ENCODE measurements at regions not wholly inside any gene's neighbourhood (a gene's known extent, or its start where the extent isn't known, plus 50 kb on each side); places are given as distances from the start of the nearest gene placed in this dataset.

- H3K4me3 Mint-ChIP-seq, result no peak overlapping the region
- no peak overlapping the region for H3K27ac Mint-ChIP-seq
- no peaks in the 10 kb centered on the region for H3K4me1 Mint-ChIP-seq
- no peak for ATAC-seq (replicated peaks)
- H3K36me3 Mint-ChIP-seq (ENCODE audit: low read depth), result no peaks in the 10 kb centered on the region
- no peaks in the 10 kb centered on the region for H3K27me3 Mint-ChIP-seq
- H3K9me3 Mint-ChIP-seq, result peaks cover 31% of the 10 kb centered on the region
Measured at GRCh38 chr18:28712796-28713425, 536.0 kb upstream of the CDH2 start.

- Mint-ChIP-seq H3K9me3 (peaks cover 26% of the 10 kb centered on the region), H3K4me3 (no peak overlapping the region), H3K36me3 (ENCODE audit: low read depth) (no peaks in the 10 kb centered on the region), H3K4me1 (no peaks in the 10 kb centered on the region), H3K27me3 (no peaks in the 10 kb centered on the region), H3K27ac (no peak overlapping the region)
- no peak for ATAC-seq (replicated peaks)
Measured at GRCh38 chr18:28712172-28712571, 535.2 kb upstream of the CDH2 start.

- no peak for ATAC-seq (replicated peaks)
- Mint-ChIP-seq H3K4me3 (no peak overlapping the region), H3K27ac (no peak overlapping the region), H3K9me3 (peaks cover 21% of the 10 kb centered on the region), H3K36me3 (ENCODE audit: low read depth) (no peaks in the 10 kb centered on the region), H3K4me1 (no peaks in the 10 kb centered on the region), H3K27me3 (no peaks in the 10 kb centered on the region)
Measured at GRCh38 chr18:28711096-28711495, 534.2 kb upstream of the CDH2 start.

- no peak overlapping the region for H3K4me3 Mint-ChIP-seq
- no peak for ATAC-seq (replicated peaks)
- no peak overlapping the region for H3K27ac Mint-ChIP-seq
- no peaks in the 10 kb centered on the region for H3K4me1 Mint-ChIP-seq
- H3K27me3 Mint-ChIP-seq, result no peaks in the 10 kb centered on the region
- H3K9me3 Mint-ChIP-seq, result peaks cover 8% of the 10 kb centered on the region
- H3K36me3 Mint-ChIP-seq (ENCODE audit: low read depth), result no peaks in the 10 kb centered on the region
Measured at GRCh38 chr18:28707006-28707405, 530.1 kb upstream of the CDH2 start.

- Mint-ChIP-seq H3K27ac (no peak overlapping the region), H3K36me3 (ENCODE audit: low read depth) (no peaks in the 10 kb centered on the region), H3K4me1 (no peaks in the 10 kb centered on the region), H3K9me3 (peaks cover 8% of the 10 kb centered on the region), H3K4me3 (no peak overlapping the region), H3K27me3 (no peaks in the 10 kb centered on the region)
- no peak for ATAC-seq (replicated peaks)
Measured at GRCh38 chr18:28706397-28706796, 529.5 kb upstream of the CDH2 start.

- H3K27me3 Mint-ChIP-seq, result no peaks in the 10 kb centered on the region
- no peak for ATAC-seq (replicated peaks)
- no peak overlapping the region for H3K27ac Mint-ChIP-seq
- no peaks in the 10 kb centered on the region for H3K36me3 Mint-ChIP-seq (ENCODE audit: low read depth)
- peaks cover 8% of the 10 kb centered on the region for H3K9me3 Mint-ChIP-seq
- H3K4me1 Mint-ChIP-seq, result no peaks in the 10 kb centered on the region
- no peak overlapping the region for H3K4me3 Mint-ChIP-seq
Measured at GRCh38 chr18:28705482-28705881, 528.6 kb upstream of the CDH2 start.

- Mint-ChIP-seq H3K27me3 (no peaks in the 10 kb centered on the region), H3K9me3 (peaks cover 16% of the 10 kb centered on the region), H3K4me1 (no peaks in the 10 kb centered on the region), H3K27ac (no peak overlapping the region), H3K36me3 (ENCODE audit: low read depth) (no peaks in the 10 kb centered on the region), H3K4me3 (no peak overlapping the region)
- ATAC-seq (replicated peaks), result no peak
Measured at GRCh38 chr18:28692337-28692736, 515.4 kb upstream of the CDH2 start.

- H3K4me3 Mint-ChIP-seq, result no peak overlapping the region
- H3K27ac Mint-ChIP-seq, result no peak overlapping the region
- ATAC-seq (replicated peaks), result no peak
- H3K36me3 Mint-ChIP-seq (ENCODE audit: low read depth), result no peaks in the 10 kb centered on the region
- H3K4me1 Mint-ChIP-seq, result no peaks in the 10 kb centered on the region
- H3K9me3 Mint-ChIP-seq, result peaks cover 17% of the 10 kb centered on the region
- no peaks in the 10 kb centered on the region for H3K27me3 Mint-ChIP-seq
Measured at GRCh38 chr18:28691496-28691840, 514.5 kb upstream of the CDH2 start.

- Mint-ChIP-seq H3K27ac (no peak overlapping the region), H3K4me1 (no peaks in the 10 kb centered on the region), H3K27me3 (no peaks in the 10 kb centered on the region), H3K36me3 (ENCODE audit: low read depth) (no peaks in the 10 kb centered on the region), H3K9me3 (peaks cover 17% of the 10 kb centered on the region), H3K4me3 (no peak overlapping the region)
- ATAC-seq (replicated peaks), result no peak
Measured at GRCh38 chr18:28690836-28691495, 514.0 kb upstream of the CDH2 start.

- no peak overlapping the region for H3K27ac Mint-ChIP-seq
- no peak for ATAC-seq (replicated peaks)
- no peak overlapping the region for H3K4me3 Mint-ChIP-seq
- no peaks in the 10 kb centered on the region for H3K4me1 Mint-ChIP-seq
- no peaks in the 10 kb centered on the region for H3K27me3 Mint-ChIP-seq
- no peaks in the 10 kb centered on the region for H3K36me3 Mint-ChIP-seq (ENCODE audit: low read depth)
- H3K9me3 Mint-ChIP-seq, result peaks cover 13% of the 10 kb centered on the region
Measured at GRCh38 chr18:28690100-28690499, 513.2 kb upstream of the CDH2 start.

- H3K27me3 Mint-ChIP-seq, result no peaks in the 10 kb centered on the region
- H3K27ac Mint-ChIP-seq, result no peak overlapping the region
- ATAC-seq (replicated peaks), result no peak
- no peak overlapping the region for H3K4me3 Mint-ChIP-seq
- H3K9me3 Mint-ChIP-seq, result peaks cover 13% of the 10 kb centered on the region
- H3K4me1 Mint-ChIP-seq, result no peaks in the 10 kb centered on the region
- no peaks in the 10 kb centered on the region for H3K36me3 Mint-ChIP-seq (ENCODE audit: low read depth)
Measured at GRCh38 chr18:28689588-28689987, 512.7 kb upstream of the CDH2 start.

GRCh38 chr18:28684746-28685355 lies 507.9 kb upstream of the CDH2 start:
- no peaks in the 10 kb centered on the region for H3K4me1 Mint-ChIP-seq
- no peaks in the 10 kb centered on the region for H3K27me3 Mint-ChIP-seq
- H3K9me3 Mint-ChIP-seq, result peaks cover 8% of the 10 kb centered on the region
- no peaks in the 10 kb centered on the region for H3K36me3 Mint-ChIP-seq (ENCODE audit: low read depth)
- no peak overlapping the region for H3K27ac Mint-ChIP-seq
- H3K4me3 Mint-ChIP-seq, result no peak overlapping the region
- ATAC-seq (replicated peaks), result no peak

GRCh38 chr18:28682912-28683311 lies 506.0 kb upstream of the CDH2 start:
- Mint-ChIP-seq H3K27ac (no peak overlapping the region), H3K4me1 (no peaks in the 10 kb centered on the region), H3K9me3 (peaks cover 4% of the 10 kb centered on the region), H3K36me3 (ENCODE audit: low read depth) (no peaks in the 10 kb centered on the region), H3K27me3 (no peaks in the 10 kb centered on the region), H3K4me3 (no peak overlapping the region)
- ATAC-seq (replicated peaks), result no peak

- no peaks in the 10 kb centered on the region for H3K27me3 Mint-ChIP-seq
- H3K4me3 Mint-ChIP-seq, result no peak overlapping the region
- H3K9me3 Mint-ChIP-seq, result peaks cover 16% of the 10 kb centered on the region
- no peak for ATAC-seq (replicated peaks)
- H3K27ac Mint-ChIP-seq, result no peak overlapping the region
- H3K4me1 Mint-ChIP-seq, result no peaks in the 10 kb centered on the region
- no peaks in the 10 kb centered on the region for H3K36me3 Mint-ChIP-seq (ENCODE audit: low read depth)
Measured at GRCh38 chr18:28669165-28669564, 492.2 kb upstream of the CDH2 start.

- Mint-ChIP-seq H3K27me3 (no peaks in the 10 kb centered on the region), H3K36me3 (ENCODE audit: low read depth) (no peaks in the 10 kb centered on the region), H3K9me3 (peaks cover 11% of the 10 kb centered on the region), H3K4me1 (no peaks in the 10 kb centered on the region), H3K4me3 (no peak overlapping the region), H3K27ac (no peak overlapping the region)
- no peak for ATAC-seq (replicated peaks)
Measured at GRCh38 chr18:28666216-28666615, 489.3 kb upstream of the CDH2 start.

Measured in activated T-helper 17 cell treated with anti-CD3 and anti-CD28 coated beads, Interleukin-2, amount 50 U/mL, for 72 hours (primary cell).